HG02798 (cell line): ENCODE measurements at regions not wholly inside any gene's neighbourhood (a gene's known extent, or its start where the extent isn't known, plus 50 kb on each side); places are given as distances from the start of the nearest gene placed in this dataset.
A peak's percentile ranks its signal among the peaks of the same experiment; 100 is the strongest.
"Not testable (repeated sequence)": the region's sequence is repeated elsewhere in the genome, so short reads cannot be mapped to it uniquely, and the experiment has no call there.

Source experiments
- ATAC-seq: cut with Tn5 transposase; IDR thresholded peaks from one replicate; pipeline ENCODE4 v1.9.1; 2021; ENCODE audit warnings: mild to moderate bottlenecking; ENCODE audit not compliant: unreplicated experiment, poor library complexity

- no peak for ATAC-seq
These were observed 78.9 kb upstream of the ZNF280D start for GRCh38 chr15:56812221-56812620.

GRCh38 chr15:56811586-56811985 is 78.3 kb upstream of the ZNF280D start:
- no peak for ATAC-seq

- ATAC-seq = no peak
These were observed 74.9 kb upstream of the ZNF280D start for GRCh38 chr15:56808160-56808559.

GRCh38 chr15:56806148-56806536 is 72.8 kb upstream of the ZNF280D start:
- no peak for ATAC-seq

GRCh38 chr15:56805466-56806147 is 72.3 kb upstream of the ZNF280D start:
- ATAC-seq = no peak

- ATAC-seq = no peak
These were observed 71.6 kb upstream of the ZNF280D start for GRCh38 chr15:56804938-56805337.

- no peak for ATAC-seq
These were observed 71.0 kb upstream of the ZNF280D start for GRCh38 chr15:56804279-56804678.

GRCh38 chr15:56802161-56802560 is 68.9 kb upstream of the ZNF280D start:
- ATAC-seq = no peak

- peak; percentile 78 for ATAC-seq
These were observed 65.3 kb upstream of the ZNF280D start for GRCh38 chr15:56798639-56799038.

GRCh38 chr15:56797720-56798275 is 64.5 kb upstream of the ZNF280D start:
- ATAC-seq = no peak

GRCh38 chr15:56795502-56795901 is 62.2 kb upstream of the ZNF280D start:
- no peak for ATAC-seq

GRCh38 chr15:56794553-56795329 is 61.4 kb upstream of the ZNF280D start:
- no peak for ATAC-seq

GRCh38 chr15:56794165-56794552 is 60.9 kb upstream of the ZNF280D start:
- ATAC-seq = no peak

- no peak for ATAC-seq
These were observed 58.9 kb upstream of the ZNF280D start for GRCh38 chr15:56792211-56792610.

GRCh38 chr15:56791521-56791920 is 58.2 kb upstream of the ZNF280D start:
- ATAC-seq = not testable (repeated sequence)

GRCh38 chr15:56788359-56788758 is 55.0 kb upstream of the ZNF280D start:
- ATAC-seq = no peak

- peak; percentile 66 for ATAC-seq
These were observed 53.7 kb upstream of the ZNF280D start for GRCh38 chr15:56786966-56787365.

GRCh38 chr15:56783857-56784661 is 50.8 kb upstream of the ZNF280D start:
- ATAC-seq = no peak

- ATAC-seq = no peak
These were observed 50.0 kb upstream of the ZNF280D start for GRCh38 chr15:56783156-56783856.
